Smooth muscle cell (in vitro differentiated cells): ENCODE measurements at regions not wholly inside any gene's neighbourhood (a gene's known extent, or its start where the extent isn't known, plus 50 kb on each side); places are given as distances from the start of the nearest gene placed in this dataset.
A peak's percentile ranks its signal among the peaks of the same experiment; 100 is the strongest.

Source experiments
- DNase-seq: peaks from one replicate; lab custom pipeline; 2025; ENCODE audit not compliant: unreplicated experiment; lab: John Stamatoyannopoulos, UW
- H2AFZ ChIP-seq: fragments of 200-600 bp; sonication (generic); 2 replicates; pipeline ENCODE4 v1.6.0; 2016; ENCODE audit warnings: antibody characterized with exemption, low read depth, mild to moderate bottlenecking
- H3F3A ChIP-seq: fragments of 200-600 bp; sonication (generic); 2 replicates; pipeline ENCODE4 v1.6.0; 2017; ENCODE audit warnings: antibody characterized with exemption, low read depth
- H3K27ac ChIP-seq: fragments of 200-600 bp; sonication (generic); 2 replicates; pipeline ENCODE4 v1.5.1; 2016; ENCODE audit warnings: low read depth, mild to moderate bottlenecking
- H3K27me3 ChIP-seq: fragments of 200-600 bp; sonication (generic); 2 replicates; pipeline ENCODE4 v1.6.1; 2016; ENCODE audit warnings: low read depth, mild to moderate bottlenecking
- H3K36me3 ChIP-seq: fragments of 200-600 bp; sonication (generic); 2 replicates; pipeline ENCODE4 v1.5.1; 2016; ENCODE audit warnings: low read depth
- H3K4me1 ChIP-seq: fragments of 200-600 bp; sonication (generic); 2 replicates; pipeline ENCODE4 v1.5.1; 2016; ENCODE audit warnings: low read depth
- H3K4me2 ChIP-seq: fragments of 200-600 bp; sonication (generic); 2 replicates; pipeline ENCODE4 v1.6.0; 2016; ENCODE audit warnings: mild to moderate bottlenecking
- H3K4me3 ChIP-seq: fragments of 200-600 bp; sonication (generic); 2 replicates; pipeline ENCODE4 v1.5.1; 2016; ENCODE audit warnings: mild to moderate bottlenecking
- H3K79me2 ChIP-seq: fragments of 200-600 bp; sonication (generic); 2 replicates; pipeline ENCODE4 v1.6.0; 2016; ENCODE audit warnings: low read depth, mild to moderate bottlenecking
- H3K9ac ChIP-seq: fragments of 200-600 bp; sonication (generic); 2 replicates; pipeline ENCODE4 v1.6.0; 2016; ENCODE audit warnings: low read depth
- H3K9me3 ChIP-seq: fragments of 200-600 bp; sonication (generic); replicated peaks from 2 replicates; pipeline ENCODE4 v1.5.1; 2016; ENCODE audit warnings: low read depth
- H4K20me1 ChIP-seq: fragments of 200-600 bp; sonication (generic); 2 replicates; pipeline ENCODE4 v1.6.0; 2016; ENCODE audit warnings: low read depth
- CTCF ChIP-seq: fragments of 200-600 bp; sonication (generic); IDR thresholded peaks from 2 replicates; pipeline ENCODE4 v1.5.1; 2017; ENCODE audit warnings: borderline replicate concordance, mild to moderate bottlenecking, antibody characterized with exemption; ENCODE audit not compliant: insufficient read depth, poor library complexity, severe bottlenecking
- WGBS: methylation state at CpG from one replicate; pipeline ENCODE4 v1.1.7; 2016; ENCODE audit warnings: low lambda C conversion rate; 5-methylcytosine and 5-hydroxymethylcytosine counted together

GRCh38 chr6:81895511-81896185, 143.2 kb upstream of the TENT5A start:
- no peaks in the 10 kb centered on the region for H3K9me3 ChIP-seq
- TF ChIP-seq CTCF = no peak
- no peaks in the 10 kb centered on the region for H3K36me3 ChIP-seq
- peak overlapping the region; percentile 26 for H3K4me3 ChIP-seq
- no peaks in the 10 kb centered on the region for H3K27me3 ChIP-seq
- WGBS = 0% methylated on average over 4 of the region's 5 CpGs
- peaks cover 33% of the 10 kb centered on the region for H3F3A ChIP-seq
- H2AFZ ChIP-seq = no peak overlapping the region
- no peak for DNase-seq
- H4K20me1 ChIP-seq = no peaks in the 10 kb centered on the region
- H3K79me2 ChIP-seq = no peaks in the 10 kb centered on the region
- H3K27ac ChIP-seq = peak overlapping the region; percentile 98
- peak overlapping the region; percentile 90 for H3K9ac ChIP-seq
- H3K4me2 ChIP-seq = peak overlapping the region; percentile 81
- H3K4me1 ChIP-seq = peaks cover 41% of the 10 kb centered on the region

GRCh38 chr6:81894788-81895271, 142.3 kb upstream of the TENT5A start:
- Histone ChIP-seq H3K4me2 (peak overlapping the region; percentile 81), H3K79me2 (no peaks in the 10 kb centered on the region), H3K4me3 (peak overlapping the region; percentile 26), H3K9me3 (no peaks in the 10 kb centered on the region), H3K27ac (peak overlapping the region; percentile 98), H3F3A (peaks cover 41% of the 10 kb centered on the region), H3K4me1 (peaks cover 48% of the 10 kb centered on the region), H3K9ac (peak overlapping the region; percentile 90), H3K27me3 (no peaks in the 10 kb centered on the region), H3K36me3 (no peaks in the 10 kb centered on the region), H4K20me1 (no peaks in the 10 kb centered on the region), H2AFZ (no peak overlapping the region)
- no peak for DNase-seq
- no peak for TF ChIP-seq CTCF
- WGBS = 20% methylated on average over 6 of the region's 6 CpGs

GRCh38 chr6:81894306-81894705, 141.8 kb upstream of the TENT5A start:
- peak overlapping the region; percentile 90 for H3K9ac ChIP-seq
- DNase-seq = no peak
- 18% methylated on average over 4 of the region's 4 CpGs for WGBS
- H2AFZ ChIP-seq = no peak overlapping the region
- no peaks in the 10 kb centered on the region for H3K27me3 ChIP-seq
- H4K20me1 ChIP-seq = no peaks in the 10 kb centered on the region
- H3K4me1 ChIP-seq = peaks cover 53% of the 10 kb centered on the region
- H3K4me3 ChIP-seq = peak overlapping the region; percentile 26
- no peaks in the 10 kb centered on the region for H3K36me3 ChIP-seq
- H3K27ac ChIP-seq = peak overlapping the region; percentile 98
- peaks cover 44% of the 10 kb centered on the region for H3F3A ChIP-seq
- TF ChIP-seq CTCF = no peak
- H3K9me3 ChIP-seq = no peaks in the 10 kb centered on the region
- peak overlapping the region; percentile 81 for H3K4me2 ChIP-seq
- H3K79me2 ChIP-seq = no peaks in the 10 kb centered on the region

- Histone ChIP-seq H3K79me2 (no peaks in the 10 kb centered on the region), H3K27me3 (no peaks in the 10 kb centered on the region), H3K9me3 (no peaks in the 10 kb centered on the region), H3K4me2 (peak overlapping the region; percentile 81), H3K9ac (peak overlapping the region; percentile 90), H3F3A (peaks cover 48% of the 10 kb centered on the region), H3K4me3 (no peak overlapping the region), H3K4me1 (peaks cover 55% of the 10 kb centered on the region), H2AFZ (no peak overlapping the region), H4K20me1 (no peaks in the 10 kb centered on the region), H3K36me3 (no peaks in the 10 kb centered on the region), H3K27ac (peak overlapping the region; percentile 98)
- 21% methylated on average over 3 of the region's 3 CpGs for WGBS
- no peak for DNase-seq
- no peak for TF ChIP-seq CTCF
Observed at GRCh38 chr6:81892891-81893290, 140.4 kb upstream of the TENT5A start.
